MM.1S (cell line): ENCODE measurements at regions not wholly inside any gene's neighbourhood (a gene's known extent, or its start where the extent isn't known, plus 50 kb on each side); places are given as distances from the start of the nearest gene placed in this dataset.

ENCODE experiments used
- EZH2 ChIP-seq: fragments of 300-600 bp; sonication (generic); optimal IDR thresholded peaks from 2 replicates; pipeline ENCODE3; 2017; ENCODE audit warnings: low read depth, mild to moderate bottlenecking, antibody characterized with exemption, low read length, mixed read lengths
- EZH2phosphoT487 ChIP-seq: fragments of 300-600 bp; sonication (generic); IDR thresholded peaks from 2 replicates; pipeline ENCODE4 v1.6.1; 2018; ENCODE audit warnings: antibody characterized with exemption, low read length
- TF ChIP-seq, protein P1 (sequence below): fragments of 300-600 bp; sonication (generic); IDR thresholded peaks from 2 replicates; pipeline ENCODE4 v1.5.1; 2016; ENCODE audit warnings: antibody characterized with exemption, low read length, mixed read lengths

DNA sequence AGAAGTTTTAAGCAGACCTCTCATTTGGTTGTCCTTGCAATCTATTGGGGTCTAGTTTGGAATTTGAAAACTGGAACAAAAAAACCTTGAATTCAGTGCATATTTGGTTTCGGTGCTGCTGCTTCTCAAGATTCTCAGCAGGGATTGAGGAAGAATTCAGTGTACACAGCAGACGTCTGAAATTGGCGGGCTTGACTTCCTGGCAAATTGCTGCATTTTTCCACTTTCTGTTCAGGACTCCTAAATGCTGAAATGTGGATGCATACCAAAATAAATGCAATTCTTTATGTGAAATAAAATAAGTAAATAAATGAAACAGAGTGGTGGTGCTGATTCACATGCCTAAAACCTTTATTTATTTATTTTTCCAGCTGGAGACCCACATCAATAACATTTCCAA is 332.4 kb upstream of the KYNU start:
- TF ChIP-seq, protein P1, sequence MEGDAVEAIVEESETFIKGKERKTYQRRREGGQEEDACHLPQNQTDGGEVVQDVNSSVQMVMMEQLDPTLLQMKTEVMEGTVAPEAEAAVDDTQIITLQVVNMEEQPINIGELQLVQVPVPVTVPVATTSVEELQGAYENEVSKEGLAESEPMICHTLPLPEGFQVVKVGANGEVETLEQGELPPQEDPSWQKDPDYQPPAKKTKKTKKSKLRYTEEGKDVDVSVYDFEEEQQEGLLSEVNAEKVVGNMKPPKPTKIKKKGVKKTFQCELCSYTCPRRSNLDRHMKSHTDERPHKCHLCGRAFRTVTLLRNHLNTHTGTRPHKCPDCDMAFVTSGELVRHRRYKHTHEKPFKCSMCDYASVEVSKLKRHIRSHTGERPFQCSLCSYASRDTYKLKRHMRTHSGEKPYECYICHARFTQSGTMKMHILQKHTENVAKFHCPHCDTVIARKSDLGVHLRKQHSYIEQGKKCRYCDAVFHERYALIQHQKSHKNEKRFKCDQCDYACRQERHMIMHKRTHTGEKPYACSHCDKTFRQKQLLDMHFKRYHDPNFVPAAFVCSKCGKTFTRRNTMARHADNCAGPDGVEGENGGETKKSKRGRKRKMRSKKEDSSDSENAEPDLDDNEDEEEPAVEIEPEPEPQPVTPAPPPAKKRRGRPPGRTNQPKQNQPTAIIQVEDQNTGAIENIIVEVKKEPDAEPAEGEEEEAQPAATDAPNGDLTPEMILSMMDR, result no peak
- TF ChIP-seq EZH2 (no peak), EZH2phosphoT487 (no peak)
